ENCODE measurements at regions not wholly inside any gene's neighbourhood (a gene's known extent, or its start where the extent isn't known, plus 50 kb on each side); places are given as distances from the start of the nearest gene placed in this dataset.

DNA sequence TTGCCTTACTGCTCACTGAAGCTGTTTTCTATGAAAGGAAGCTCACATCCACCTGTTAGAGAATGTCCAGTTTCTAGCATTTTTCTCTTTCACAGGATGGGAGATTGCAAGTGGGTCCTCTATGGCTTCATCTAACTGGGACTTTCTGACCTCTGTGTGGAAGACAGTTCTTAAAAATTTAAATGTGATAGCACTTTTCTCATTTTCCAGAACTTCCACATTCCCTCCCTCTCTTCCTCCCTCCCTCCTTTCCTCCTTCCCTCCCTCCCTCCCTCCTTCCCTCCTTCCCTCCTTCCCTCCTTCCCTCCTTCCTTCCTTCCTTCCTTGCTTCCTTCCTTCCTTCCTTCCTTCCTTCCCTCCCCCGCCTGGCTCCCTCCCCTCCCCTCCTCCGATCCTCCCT is 291.1 kb downstream of the DOK5 start (continued):
- TF ChIP-seq, protein P1, sequence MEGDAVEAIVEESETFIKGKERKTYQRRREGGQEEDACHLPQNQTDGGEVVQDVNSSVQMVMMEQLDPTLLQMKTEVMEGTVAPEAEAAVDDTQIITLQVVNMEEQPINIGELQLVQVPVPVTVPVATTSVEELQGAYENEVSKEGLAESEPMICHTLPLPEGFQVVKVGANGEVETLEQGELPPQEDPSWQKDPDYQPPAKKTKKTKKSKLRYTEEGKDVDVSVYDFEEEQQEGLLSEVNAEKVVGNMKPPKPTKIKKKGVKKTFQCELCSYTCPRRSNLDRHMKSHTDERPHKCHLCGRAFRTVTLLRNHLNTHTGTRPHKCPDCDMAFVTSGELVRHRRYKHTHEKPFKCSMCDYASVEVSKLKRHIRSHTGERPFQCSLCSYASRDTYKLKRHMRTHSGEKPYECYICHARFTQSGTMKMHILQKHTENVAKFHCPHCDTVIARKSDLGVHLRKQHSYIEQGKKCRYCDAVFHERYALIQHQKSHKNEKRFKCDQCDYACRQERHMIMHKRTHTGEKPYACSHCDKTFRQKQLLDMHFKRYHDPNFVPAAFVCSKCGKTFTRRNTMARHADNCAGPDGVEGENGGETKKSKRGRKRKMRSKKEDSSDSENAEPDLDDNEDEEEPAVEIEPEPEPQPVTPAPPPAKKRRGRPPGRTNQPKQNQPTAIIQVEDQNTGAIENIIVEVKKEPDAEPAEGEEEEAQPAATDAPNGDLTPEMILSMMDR (conservative IDR thresholded peaks at IDR 0.05; ENCODE audit: low read depth in 2 of 2): no peak
- TF ChIP-seq EZH2phosphoT487 (IDR thresholded peaks at IDR 0.05; ENCODE audit: unreplicated experiment): no peak
- no peak for TF ChIP-seq NANOG (IDR thresholded peaks at IDR 0.05; ENCODE audit: borderline replicate concordance)
- TF ChIP-seq JUNB (IDR thresholded peaks at IDR 0.05; ENCODE audit: unreplicated experiment): no peak
- no peak for TF ChIP-seq CREB1 (CRISPR knock-in tag; IDR thresholded peaks at IDR 0.05; ENCODE audit: low read depth)
- no peak for TF ChIP-seq ZNF331 (CRISPR knock-in tag; IDR thresholded peaks at IDR 0.05; ENCODE audit: low read depth)

DNA sequence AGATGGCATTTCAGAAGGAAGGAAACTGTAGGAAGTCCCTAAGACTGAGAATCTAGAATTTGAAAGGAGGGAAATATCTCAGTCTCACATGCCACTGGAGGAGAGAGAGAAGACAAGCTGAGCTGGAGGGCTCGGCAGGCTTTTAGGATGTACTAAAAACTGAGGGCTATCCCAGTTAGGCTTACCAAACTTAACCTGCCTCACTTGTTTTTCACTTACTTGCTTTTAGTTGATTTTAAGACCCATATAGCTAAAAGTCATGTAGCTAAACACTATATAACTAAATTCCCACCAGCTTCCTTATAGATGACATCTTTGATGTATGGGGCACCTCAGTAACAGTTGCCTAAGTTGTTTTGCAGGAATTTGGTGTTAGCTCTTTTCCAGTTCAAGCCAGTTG is 288.0 kb downstream of the DOK5 start:
- peaks cover 3% of the 10 kb centered on the region for H3K27me3 Mint-ChIP-seq (ENCODE audit: insufficient read depth, low read depth, poor library complexity)
- H3K36me3 ChIP-seq (ENCODE audit: insufficient read depth): peaks cover 9% of the 10 kb centered on the region; the same call in 1 of the 2 replicates
- H3K27me3 ChIP-seq (ENCODE audit: insufficient read depth): no peaks in the 10 kb centered on the region
- no peaks in the 10 kb centered on the region for H3K4me1 Mint-ChIP-seq
- no peaks in the 10 kb centered on the region for H3K9me2 ChIP-seq (ENCODE audit: insufficient read depth)
- H3K4me3 ChIP-seq: no peak overlapping the region
- H3K4me2 ChIP-seq: no peak overlapping the region
- H3K27ac ChIP-seq (ENCODE audit: low read depth): no peak overlapping the region
- no peak for ATAC-seq
- H3K79me2 ChIP-seq (replicated peaks; ENCODE audit: insufficient read depth): no peaks in the 10 kb centered on the region
- peaks cover 42% of the 10 kb centered on the region for H3K36me3 Mint-ChIP-seq (ENCODE audit: low read depth)
- no peaks in the 10 kb centered on the region for H4K20me1 ChIP-seq (replicated peaks; ENCODE audit: insufficient read depth)
- no peak overlapping the region for H3K27ac Mint-ChIP-seq
- H3F3A ChIP-seq (replicated peaks; ENCODE audit: low read depth): no peaks in the 10 kb centered on the region
- H3K4me3 Mint-ChIP-seq: no peak overlapping the region
- H2AFZ ChIP-seq: no peak overlapping the region
- no peaks in the 10 kb centered on the region for H3K4me1 ChIP-seq (ENCODE audit: insufficient read depth)
- peaks cover 92% of the 10 kb centered on the region for H3K9me3 Mint-ChIP-seq
- no peak for DNase-seq (ENCODE audit: low spot score)
- TF ChIP-seq, protein P2, sequence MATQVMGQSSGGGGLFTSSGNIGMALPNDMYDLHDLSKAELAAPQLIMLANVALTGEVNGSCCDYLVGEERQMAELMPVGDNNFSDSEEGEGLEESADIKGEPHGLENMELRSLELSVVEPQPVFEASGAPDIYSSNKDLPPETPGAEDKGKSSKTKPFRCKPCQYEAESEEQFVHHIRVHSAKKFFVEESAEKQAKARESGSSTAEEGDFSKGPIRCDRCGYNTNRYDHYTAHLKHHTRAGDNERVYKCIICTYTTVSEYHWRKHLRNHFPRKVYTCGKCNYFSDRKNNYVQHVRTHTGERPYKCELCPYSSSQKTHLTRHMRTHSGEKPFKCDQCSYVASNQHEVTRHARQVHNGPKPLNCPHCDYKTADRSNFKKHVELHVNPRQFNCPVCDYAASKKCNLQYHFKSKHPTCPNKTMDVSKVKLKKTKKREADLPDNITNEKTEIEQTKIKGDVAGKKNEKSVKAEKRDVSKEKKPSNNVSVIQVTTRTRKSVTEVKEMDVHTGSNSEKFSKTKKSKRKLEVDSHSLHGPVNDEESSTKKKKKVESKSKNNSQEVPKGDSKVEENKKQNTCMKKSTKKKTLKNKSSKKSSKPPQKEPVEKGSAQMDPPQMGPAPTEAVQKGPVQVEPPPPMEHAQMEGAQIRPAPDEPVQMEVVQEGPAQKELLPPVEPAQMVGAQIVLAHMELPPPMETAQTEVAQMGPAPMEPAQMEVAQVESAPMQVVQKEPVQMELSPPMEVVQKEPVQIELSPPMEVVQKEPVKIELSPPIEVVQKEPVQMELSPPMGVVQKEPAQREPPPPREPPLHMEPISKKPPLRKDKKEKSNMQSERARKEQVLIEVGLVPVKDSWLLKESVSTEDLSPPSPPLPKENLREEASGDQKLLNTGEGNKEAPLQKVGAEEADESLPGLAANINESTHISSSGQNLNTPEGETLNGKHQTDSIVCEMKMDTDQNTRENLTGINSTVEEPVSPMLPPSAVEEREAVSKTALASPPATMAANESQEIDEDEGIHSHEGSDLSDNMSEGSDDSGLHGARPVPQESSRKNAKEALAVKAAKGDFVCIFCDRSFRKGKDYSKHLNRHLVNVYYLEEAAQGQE (IDR thresholded peaks at IDR 0.05; ENCODE audit: unreplicated experiment): no peak
- no peak for TF ChIP-seq JUNB (IDR thresholded peaks at IDR 0.05; ENCODE audit: unreplicated experiment)
- TF ChIP-seq ZNF331 (CRISPR knock-in tag; IDR thresholded peaks at IDR 0.05; ENCODE audit: low read depth): no peak
- TF ChIP-seq, protein P3, sequence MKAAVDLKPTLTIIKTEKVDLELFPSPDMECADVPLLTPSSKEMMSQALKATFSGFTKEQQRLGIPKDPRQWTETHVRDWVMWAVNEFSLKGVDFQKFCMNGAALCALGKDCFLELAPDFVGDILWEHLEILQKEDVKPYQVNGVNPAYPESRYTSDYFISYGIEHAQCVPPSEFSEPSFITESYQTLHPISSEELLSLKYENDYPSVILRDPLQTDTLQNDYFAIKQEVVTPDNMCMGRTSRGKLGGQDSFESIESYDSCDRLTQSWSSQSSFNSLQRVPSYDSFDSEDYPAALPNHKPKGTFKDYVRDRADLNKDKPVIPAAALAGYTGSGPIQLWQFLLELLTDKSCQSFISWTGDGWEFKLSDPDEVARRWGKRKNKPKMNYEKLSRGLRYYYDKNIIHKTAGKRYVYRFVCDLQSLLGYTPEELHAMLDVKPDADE (IDR thresholded peaks at IDR 0.05): no peak
- no peak for TF ChIP-seq EZH2phosphoT487 (IDR thresholded peaks at IDR 0.05; ENCODE audit: unreplicated experiment)
- no peak for TF ChIP-seq STAT1 (IDR thresholded peaks at IDR 0.05; ENCODE audit: unreplicated experiment)
- TF ChIP-seq, protein P4, sequence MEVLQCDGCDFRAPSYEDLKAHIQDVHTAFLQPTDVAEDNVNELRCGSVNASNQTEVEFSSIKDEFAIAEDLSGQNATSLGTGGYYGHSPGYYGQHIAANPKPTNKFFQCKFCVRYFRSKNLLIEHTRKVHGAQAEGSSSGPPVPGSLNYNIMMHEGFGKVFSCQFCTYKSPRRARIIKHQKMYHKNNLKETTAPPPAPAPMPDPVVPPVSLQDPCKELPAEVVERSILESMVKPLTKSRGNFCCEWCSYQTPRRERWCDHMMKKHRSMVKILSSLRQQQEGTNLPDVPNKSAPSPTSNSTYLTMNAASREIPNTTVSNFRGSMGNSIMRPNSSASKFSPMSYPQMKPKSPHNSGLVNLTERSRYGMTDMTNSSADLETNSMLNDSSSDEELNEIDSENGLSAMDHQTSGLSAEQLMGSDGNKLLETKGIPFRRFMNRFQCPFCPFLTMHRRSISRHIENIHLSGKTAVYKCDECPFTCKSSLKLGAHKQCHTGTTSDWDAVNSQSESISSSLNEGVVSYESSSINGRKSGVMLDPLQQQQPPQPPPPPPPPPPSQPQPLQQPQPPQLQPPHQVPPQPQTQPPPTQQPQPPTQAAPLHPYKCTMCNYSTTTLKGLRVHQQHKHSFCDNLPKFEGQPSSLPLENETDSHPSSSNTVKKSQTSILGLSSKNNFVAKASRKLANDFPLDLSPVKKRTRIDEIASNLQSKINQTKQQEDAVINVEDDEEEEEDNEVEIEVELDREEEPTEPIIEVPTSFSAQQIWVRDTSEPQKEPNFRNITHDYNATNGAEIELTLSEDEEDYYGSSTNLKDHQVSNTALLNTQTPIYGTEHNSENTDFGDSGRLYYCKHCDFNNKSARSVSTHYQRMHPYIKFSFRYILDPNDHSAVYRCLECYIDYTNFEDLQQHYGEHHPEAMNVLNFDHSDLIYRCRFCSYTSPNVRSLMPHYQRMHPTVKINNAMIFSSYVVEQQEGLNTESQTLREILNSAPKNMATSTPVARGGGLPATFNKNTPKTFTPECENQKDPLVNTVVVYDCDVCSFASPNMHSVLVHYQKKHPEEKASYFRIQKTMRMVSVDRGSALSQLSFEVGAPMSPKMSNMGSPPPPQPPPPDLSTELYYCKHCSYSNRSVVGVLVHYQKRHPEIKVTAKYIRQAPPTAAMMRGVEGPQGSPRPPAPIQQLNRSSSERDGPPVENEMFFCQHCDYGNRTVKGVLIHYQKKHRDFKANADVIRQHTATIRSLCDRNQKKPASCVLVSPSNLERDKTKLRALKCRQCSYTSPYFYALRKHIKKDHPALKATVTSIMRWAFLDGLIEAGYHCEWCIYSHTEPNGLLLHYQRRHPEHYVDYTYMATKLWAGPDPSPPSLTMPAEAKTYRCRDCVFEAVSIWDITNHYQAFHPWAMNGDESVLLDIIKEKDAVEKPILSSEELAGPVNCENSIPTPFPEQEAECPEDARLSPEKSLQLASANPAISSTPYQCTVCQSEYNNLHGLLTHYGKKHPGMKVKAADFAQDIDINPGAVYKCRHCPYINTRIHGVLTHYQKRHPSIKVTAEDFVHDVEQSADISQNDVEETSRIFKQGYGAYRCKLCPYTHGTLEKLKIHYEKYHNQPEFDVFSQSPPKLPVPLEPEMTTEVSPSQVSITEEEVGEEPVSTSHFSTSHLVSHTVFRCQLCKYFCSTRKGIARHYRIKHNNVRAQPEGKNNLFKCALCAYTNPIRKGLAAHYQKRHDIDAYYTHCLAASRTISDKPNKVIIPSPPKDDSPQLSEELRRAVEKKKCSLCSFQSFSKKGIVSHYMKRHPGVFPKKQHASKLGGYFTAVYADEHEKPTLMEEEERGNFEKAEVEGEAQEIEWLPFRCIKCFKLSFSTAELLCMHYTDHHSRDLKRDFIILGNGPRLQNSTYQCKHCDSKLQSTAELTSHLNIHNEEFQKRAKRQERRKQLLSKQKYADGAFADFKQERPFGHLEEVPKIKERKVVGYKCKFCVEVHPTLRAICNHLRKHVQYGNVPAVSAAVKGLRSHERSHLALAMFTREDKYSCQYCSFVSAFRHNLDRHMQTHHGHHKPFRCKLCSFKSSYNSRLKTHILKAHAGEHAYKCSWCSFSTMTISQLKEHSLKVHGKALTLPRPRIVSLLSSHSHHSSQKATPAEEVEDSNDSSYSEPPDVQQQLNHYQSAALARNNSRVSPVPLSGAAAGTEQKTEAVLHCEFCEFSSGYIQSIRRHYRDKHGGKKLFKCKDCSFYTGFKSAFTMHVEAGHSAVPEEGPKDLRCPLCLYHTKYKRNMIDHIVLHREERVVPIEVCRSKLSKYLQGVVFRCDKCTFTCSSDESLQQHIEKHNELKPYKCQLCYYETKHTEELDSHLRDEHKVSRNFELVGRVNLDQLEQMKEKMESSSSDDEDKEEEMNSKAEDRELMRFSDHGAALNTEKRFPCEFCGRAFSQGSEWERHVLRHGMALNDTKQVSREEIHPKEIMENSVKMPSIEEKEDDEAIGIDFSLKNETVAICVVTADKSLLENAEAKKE (CRISPR knock-in tag; IDR thresholded peaks at IDR 0.05): no peak
- TF ChIP-seq, protein P1 (conservative IDR thresholded peaks at IDR 0.05; ENCODE audit: low read depth in 2 of 2): no peak

Data from GM23338 (cell line).